HEK293 (cell line): ENCODE measurements at regions not wholly inside any gene's neighbourhood (a gene's known extent, or its start where the extent isn't known, plus 50 kb on each side); places are given as distances from the start of the nearest gene placed in this dataset.

Experiments
- BCL11A ChIP-seq: fragments of 450-650 bp; formaldehyde crosslinking; IDR thresholded peaks from 2 replicates; pipeline ENCODE4 v1.5.1; 2016; ENCODE audit warnings: low read depth, missing biosample characterization, missing genetic modification characterization
- REPIN1 ChIP-seq: fragments of 450-650 bp; formaldehyde crosslinking; IDR thresholded peaks from 2 replicates; pipeline ENCODE4 v1.5.1; 2017; ENCODE audit warnings: missing biosample characterization, missing genetic modification characterization, low read depth
- YY1 ChIP-seq: fragments of 450-650 bp; formaldehyde crosslinking; IDR thresholded peaks from 2 replicates; pipeline ENCODE4 v1.5.1; 2018; ENCODE audit warnings: missing biosample characterization, missing genetic modification characterization
- ZNF433 ChIP-seq: fragments of 450-650 bp; formaldehyde crosslinking; IDR thresholded peaks from 2 replicates; pipeline ENCODE4 v1.5.1; 2016; ENCODE audit warnings: missing biosample characterization, missing genetic modification characterization, low read depth
- ZNF501 ChIP-seq: fragments of 450-650 bp; formaldehyde crosslinking; IDR thresholded peaks from 2 replicates; pipeline ENCODE4 v1.5.1; 2016; ENCODE audit warnings: missing biosample characterization, missing genetic modification characterization
- ZNF510 ChIP-seq: fragments of 450-650 bp; formaldehyde crosslinking; IDR thresholded peaks from 2 replicates; pipeline ENCODE4 v1.5.1; 2018; ENCODE audit warnings: mild to moderate bottlenecking, missing genetic modification characterization, missing biosample characterization; ENCODE audit not compliant: insufficient replicate concordance
- ZNF521 ChIP-seq: fragments of 450-650 bp; formaldehyde crosslinking; IDR thresholded peaks from 2 replicates; pipeline ENCODE4 v1.5.1; 2017; ENCODE audit warnings: missing biosample characterization, mild to moderate bottlenecking, missing genetic modification characterization
- ZNF571 ChIP-seq: fragments of 450-650 bp; formaldehyde crosslinking; IDR thresholded peaks from 2 replicates; pipeline ENCODE4 v1.5.0; 2017; ENCODE audit warnings: missing biosample characterization, missing genetic modification characterization
- ZNF701 ChIP-seq: fragments of 450-650 bp; formaldehyde crosslinking; IDR thresholded peaks from 2 replicates; pipeline ENCODE4 v1.5.1; 2016; ENCODE audit warnings: missing biosample characterization, missing genetic modification characterization
- ZNF747 ChIP-seq: fragments of 450-650 bp; formaldehyde crosslinking; IDR thresholded peaks from 2 replicates; pipeline ENCODE4 v1.5.1; 2016; ENCODE audit warnings: missing biosample characterization, missing genetic modification characterization
- TF ChIP-seq, protein P1 (sequence below): fragments of 450-650 bp; formaldehyde crosslinking; IDR thresholded peaks from 2 replicates; pipeline ENCODE4 v1.5.1; 2016; ENCODE audit warnings: missing biosample characterization, missing genetic modification characterization
- TF ChIP-seq, protein P2 (sequence below): fragments of 450-650 bp; formaldehyde crosslinking; IDR thresholded peaks from 2 replicates; pipeline ENCODE4 v1.5.1; 2016; ENCODE audit warnings: missing biosample characterization, missing genetic modification characterization
- TF ChIP-seq, protein P3 (sequence below): fragments of 450-650 bp; formaldehyde crosslinking; IDR thresholded peaks from 2 replicates; pipeline ENCODE4 v1.5.1; 2016; ENCODE audit warnings: missing biosample characterization, missing genetic modification characterization

DNA sequence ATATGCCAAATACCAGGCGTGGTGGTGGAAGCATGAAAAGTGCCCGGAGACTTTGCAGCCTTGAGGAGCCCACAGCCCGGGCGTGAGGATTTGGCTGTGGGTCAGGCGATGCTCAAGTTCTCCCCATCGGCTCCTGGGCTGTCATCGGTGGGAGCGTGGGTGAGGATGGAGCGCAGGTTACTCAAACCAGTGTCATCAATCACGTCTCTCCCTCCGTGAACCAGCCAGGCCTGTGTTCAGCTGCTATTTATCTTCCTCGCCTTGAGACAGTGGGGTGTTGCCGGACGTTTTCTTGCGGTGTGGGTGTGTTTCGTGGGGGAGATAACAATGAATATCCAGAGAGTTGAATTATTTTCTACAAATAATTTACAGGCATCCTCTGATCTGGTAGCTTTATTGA lies 317.6 kb downstream of the EIPR1 start:
- TF ChIP-seq, protein P1, sequence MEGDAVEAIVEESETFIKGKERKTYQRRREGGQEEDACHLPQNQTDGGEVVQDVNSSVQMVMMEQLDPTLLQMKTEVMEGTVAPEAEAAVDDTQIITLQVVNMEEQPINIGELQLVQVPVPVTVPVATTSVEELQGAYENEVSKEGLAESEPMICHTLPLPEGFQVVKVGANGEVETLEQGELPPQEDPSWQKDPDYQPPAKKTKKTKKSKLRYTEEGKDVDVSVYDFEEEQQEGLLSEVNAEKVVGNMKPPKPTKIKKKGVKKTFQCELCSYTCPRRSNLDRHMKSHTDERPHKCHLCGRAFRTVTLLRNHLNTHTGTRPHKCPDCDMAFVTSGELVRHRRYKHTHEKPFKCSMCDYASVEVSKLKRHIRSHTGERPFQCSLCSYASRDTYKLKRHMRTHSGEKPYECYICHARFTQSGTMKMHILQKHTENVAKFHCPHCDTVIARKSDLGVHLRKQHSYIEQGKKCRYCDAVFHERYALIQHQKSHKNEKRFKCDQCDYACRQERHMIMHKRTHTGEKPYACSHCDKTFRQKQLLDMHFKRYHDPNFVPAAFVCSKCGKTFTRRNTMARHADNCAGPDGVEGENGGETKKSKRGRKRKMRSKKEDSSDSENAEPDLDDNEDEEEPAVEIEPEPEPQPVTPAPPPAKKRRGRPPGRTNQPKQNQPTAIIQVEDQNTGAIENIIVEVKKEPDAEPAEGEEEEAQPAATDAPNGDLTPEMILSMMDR (tag by site-specific recombination) = no peak
- TF ChIP-seq ZNF433 (tag by site-specific recombination) = no peak
- no peak for TF ChIP-seq REPIN1 (tag by site-specific recombination)
- TF ChIP-seq YY1 = no peak
- TF ChIP-seq ZNF521 = no peak
- no peak for TF ChIP-seq ZNF701
- no peak for TF ChIP-seq BCL11A (tag by site-specific recombination)
- TF ChIP-seq ZNF747 (tag by site-specific recombination) = no peak
- TF ChIP-seq, protein P2, sequence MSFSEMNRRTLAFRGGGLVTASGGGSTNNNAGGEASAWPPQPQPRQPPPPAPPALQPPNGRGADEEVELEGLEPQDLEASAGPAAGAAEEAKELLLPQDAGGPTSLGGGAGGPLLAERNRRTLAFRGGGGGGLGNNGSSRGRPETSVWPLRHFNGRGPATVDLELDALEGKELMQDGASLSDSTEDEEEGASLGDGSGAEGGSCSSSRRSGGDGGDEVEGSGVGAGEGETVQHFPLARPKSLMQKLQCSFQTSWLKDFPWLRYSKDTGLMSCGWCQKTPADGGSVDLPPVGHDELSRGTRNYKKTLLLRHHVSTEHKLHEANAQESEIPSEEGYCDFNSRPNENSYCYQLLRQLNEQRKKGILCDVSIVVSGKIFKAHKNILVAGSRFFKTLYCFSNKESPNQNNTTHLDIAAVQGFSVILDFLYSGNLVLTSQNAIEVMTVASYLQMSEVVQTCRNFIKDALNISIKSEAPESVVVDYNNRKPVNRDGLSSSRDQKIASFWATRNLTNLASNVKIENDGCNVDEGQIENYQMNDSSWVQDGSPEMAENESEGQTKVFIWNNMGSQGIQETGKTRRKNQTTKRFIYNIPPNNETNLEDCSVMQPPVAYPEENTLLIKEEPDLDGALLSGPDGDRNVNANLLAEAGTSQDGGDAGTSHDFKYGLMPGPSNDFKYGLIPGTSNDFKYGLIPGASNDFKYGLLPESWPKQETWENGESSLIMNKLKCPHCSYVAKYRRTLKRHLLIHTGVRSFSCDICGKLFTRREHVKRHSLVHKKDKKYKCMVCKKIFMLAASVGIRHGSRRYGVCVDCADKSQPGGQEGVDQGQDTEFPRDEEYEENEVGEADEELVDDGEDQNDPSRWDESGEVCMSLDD = no peak
- no peak for TF ChIP-seq ZNF501 (tag by site-specific recombination)
- no peak for TF ChIP-seq ZNF510 (tag by site-specific recombination)
- TF ChIP-seq, protein P3, sequence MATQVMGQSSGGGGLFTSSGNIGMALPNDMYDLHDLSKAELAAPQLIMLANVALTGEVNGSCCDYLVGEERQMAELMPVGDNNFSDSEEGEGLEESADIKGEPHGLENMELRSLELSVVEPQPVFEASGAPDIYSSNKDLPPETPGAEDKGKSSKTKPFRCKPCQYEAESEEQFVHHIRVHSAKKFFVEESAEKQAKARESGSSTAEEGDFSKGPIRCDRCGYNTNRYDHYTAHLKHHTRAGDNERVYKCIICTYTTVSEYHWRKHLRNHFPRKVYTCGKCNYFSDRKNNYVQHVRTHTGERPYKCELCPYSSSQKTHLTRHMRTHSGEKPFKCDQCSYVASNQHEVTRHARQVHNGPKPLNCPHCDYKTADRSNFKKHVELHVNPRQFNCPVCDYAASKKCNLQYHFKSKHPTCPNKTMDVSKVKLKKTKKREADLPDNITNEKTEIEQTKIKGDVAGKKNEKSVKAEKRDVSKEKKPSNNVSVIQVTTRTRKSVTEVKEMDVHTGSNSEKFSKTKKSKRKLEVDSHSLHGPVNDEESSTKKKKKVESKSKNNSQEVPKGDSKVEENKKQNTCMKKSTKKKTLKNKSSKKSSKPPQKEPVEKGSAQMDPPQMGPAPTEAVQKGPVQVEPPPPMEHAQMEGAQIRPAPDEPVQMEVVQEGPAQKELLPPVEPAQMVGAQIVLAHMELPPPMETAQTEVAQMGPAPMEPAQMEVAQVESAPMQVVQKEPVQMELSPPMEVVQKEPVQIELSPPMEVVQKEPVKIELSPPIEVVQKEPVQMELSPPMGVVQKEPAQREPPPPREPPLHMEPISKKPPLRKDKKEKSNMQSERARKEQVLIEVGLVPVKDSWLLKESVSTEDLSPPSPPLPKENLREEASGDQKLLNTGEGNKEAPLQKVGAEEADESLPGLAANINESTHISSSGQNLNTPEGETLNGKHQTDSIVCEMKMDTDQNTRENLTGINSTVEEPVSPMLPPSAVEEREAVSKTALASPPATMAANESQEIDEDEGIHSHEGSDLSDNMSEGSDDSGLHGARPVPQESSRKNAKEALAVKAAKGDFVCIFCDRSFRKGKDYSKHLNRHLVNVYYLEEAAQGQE (tag by site-specific recombination) = no peak
- no peak for TF ChIP-seq ZNF571 (tag by site-specific recombination)
